NCI-H345 treated with DMSO at 0.1 percent for 48 hours (cell line): ENCODE measurements at regions not wholly inside any gene's neighbourhood (a gene's known extent, or its start where the extent isn't known, plus 50 kb on each side); places are given as distances from the start of the nearest gene placed in this dataset.

Experiments used
- DNase-seq: peaks from one replicate; lab custom pipeline; 2025; ENCODE audit not compliant: unreplicated experiment; lab: John Stamatoyannopoulos, UW

- DNase-seq, result no peak
Measured at GRCh38 chr3:66592016-66592761, 91.4 kb upstream of the LRIG1 start.

GRCh38 chr3:66592927-66593625, 92.3 kb upstream of the LRIG1 start:
- DNase-seq, result no peak

GRCh38 chr3:66593978-66594377, 93.2 kb upstream of the LRIG1 start:
- no peak for DNase-seq

GRCh38 chr3:66597308-66597863, 96.6 kb upstream of the LRIG1 start:
- DNase-seq, result no peak

- DNase-seq, result no peak
Measured at GRCh38 chr3:66598168-66598567, 97.3 kb upstream of the LRIG1 start.

- no peak for DNase-seq
Measured at GRCh38 chr3:66602237-66602636, 101.4 kb upstream of the LRIG1 start.

- no peak for DNase-seq
Measured at GRCh38 chr3:66602691-66603090, 101.9 kb upstream of the LRIG1 start.

GRCh38 chr3:66603151-66603611, 102.4 kb upstream of the LRIG1 start:
- no peak for DNase-seq

- DNase-seq, result no peak
Measured at GRCh38 chr3:66604481-66604880, 103.7 kb upstream of the LRIG1 start.

- no peak for DNase-seq
Measured at GRCh38 chr3:66606126-66606525, 105.3 kb upstream of the LRIG1 start.

GRCh38 chr3:66606868-66607267, 106.0 kb upstream of the LRIG1 start:
- no peak for DNase-seq

- DNase-seq, result peak; percentile 69
Measured at GRCh38 chr3:66609660-66610561, 109.1 kb upstream of the LRIG1 start.

GRCh38 chr3:66610562-66610909, 109.7 kb upstream of the LRIG1 start:
- DNase-seq, result no peak

GRCh38 chr3:66615643-66616301, 115.0 kb upstream of the LRIG1 start:
- DNase-seq, result no peak

- no peak for DNase-seq
Measured at GRCh38 chr3:66617351-66617750, 116.5 kb upstream of the LRIG1 start.

- DNase-seq, result no peak
Measured at GRCh38 chr3:66618066-66618465, 117.2 kb upstream of the LRIG1 start.

- no peak for DNase-seq
Measured at GRCh38 chr3:66620296-66620695, 119.5 kb upstream of the LRIG1 start.

GRCh38 chr3:66622756-66623457, 122.1 kb upstream of the LRIG1 start:
- DNase-seq, result no peak

- DNase-seq, result no peak
Measured at GRCh38 chr3:66625505-66626216, 124.8 kb upstream of the LRIG1 start.
